ENCODE measurements at regions not wholly inside any gene's neighbourhood (a gene's known extent, or its start where the extent isn't known, plus 50 kb on each side); places are given as distances from the start of the nearest gene placed in this dataset.

- CTCF ChIA-PET, result no interaction called here
- TF ChIP-seq, protein P1, sequence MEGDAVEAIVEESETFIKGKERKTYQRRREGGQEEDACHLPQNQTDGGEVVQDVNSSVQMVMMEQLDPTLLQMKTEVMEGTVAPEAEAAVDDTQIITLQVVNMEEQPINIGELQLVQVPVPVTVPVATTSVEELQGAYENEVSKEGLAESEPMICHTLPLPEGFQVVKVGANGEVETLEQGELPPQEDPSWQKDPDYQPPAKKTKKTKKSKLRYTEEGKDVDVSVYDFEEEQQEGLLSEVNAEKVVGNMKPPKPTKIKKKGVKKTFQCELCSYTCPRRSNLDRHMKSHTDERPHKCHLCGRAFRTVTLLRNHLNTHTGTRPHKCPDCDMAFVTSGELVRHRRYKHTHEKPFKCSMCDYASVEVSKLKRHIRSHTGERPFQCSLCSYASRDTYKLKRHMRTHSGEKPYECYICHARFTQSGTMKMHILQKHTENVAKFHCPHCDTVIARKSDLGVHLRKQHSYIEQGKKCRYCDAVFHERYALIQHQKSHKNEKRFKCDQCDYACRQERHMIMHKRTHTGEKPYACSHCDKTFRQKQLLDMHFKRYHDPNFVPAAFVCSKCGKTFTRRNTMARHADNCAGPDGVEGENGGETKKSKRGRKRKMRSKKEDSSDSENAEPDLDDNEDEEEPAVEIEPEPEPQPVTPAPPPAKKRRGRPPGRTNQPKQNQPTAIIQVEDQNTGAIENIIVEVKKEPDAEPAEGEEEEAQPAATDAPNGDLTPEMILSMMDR (conservative IDR thresholded peaks at IDR 0.05; ENCODE audit: low read depth), result no peak
- no peak for DNase-seq (ENCODE audit: low spot score)
- H3K27ac ChIP-seq, result no peak overlapping the region
- POLR2A ChIA-PET (ENCODE audit: low non-redundant PET), result no interaction called here
These were observed 1231.4 kb upstream of the MIR17HG start for GRCh38 chr13:90116121-90116520.

- ChIA-PET POLR2A (ENCODE audit: low non-redundant PET) (no interaction called here), CTCF (no interaction called here)
- DNase-seq (ENCODE audit: low spot score), result no peak
- TF ChIP-seq, protein P1 (conservative IDR thresholded peaks at IDR 0.05; ENCODE audit: low read depth), result no peak
- no peak overlapping the region for H3K27ac ChIP-seq
These were observed 1228.9 kb upstream of the MIR17HG start for GRCh38 chr13:90118467-90119071.

DNA sequence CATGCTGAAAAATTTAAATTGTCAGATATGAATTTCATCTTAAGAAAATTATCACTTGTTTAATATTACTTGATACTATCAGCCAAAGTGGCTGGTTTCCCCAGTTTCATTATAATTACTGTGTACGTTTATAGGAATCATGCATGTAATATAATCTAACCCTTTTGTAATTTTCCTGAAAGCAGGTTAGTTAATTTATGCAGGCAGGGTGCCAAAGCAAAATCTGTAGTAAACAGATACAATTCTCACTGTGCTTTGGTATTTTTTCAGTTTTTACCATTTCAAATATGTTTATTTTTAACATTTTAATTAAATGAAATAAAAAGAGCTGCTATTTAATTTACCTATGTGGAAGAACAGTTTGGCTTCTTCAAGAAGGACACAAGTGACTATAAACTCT is 1227.5 kb upstream of the MIR17HG start:
- TF ChIP-seq, protein P1 (conservative IDR thresholded peaks at IDR 0.05; ENCODE audit: low read depth), result no peak
- DNase-seq (ENCODE audit: low spot score), result no peak
- POLR2A ChIA-PET (ENCODE audit: low non-redundant PET), result no interaction called here

DNA sequence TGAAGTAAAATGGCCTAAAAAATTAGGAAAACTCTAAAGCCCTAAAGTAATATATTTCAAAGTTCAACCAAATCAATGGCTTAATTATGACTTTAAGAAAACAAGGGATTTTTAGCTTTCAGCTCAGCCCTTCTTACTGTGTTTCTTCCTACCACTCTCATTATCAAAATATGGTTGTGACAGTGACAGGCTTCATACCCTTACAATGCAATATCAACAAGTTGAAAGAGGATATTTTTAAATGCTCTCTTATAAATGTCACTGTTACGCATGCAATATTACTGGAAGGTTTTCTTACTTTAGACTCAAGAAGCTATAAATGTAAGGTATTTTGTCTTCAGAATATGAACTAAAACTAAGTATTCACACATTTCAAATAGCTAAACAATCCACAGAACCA is 1225.7 kb upstream of the MIR17HG start:
- CTCF ChIA-PET, result no interaction called here
- no peak overlapping the region for H3K27ac ChIP-seq
- POLR2A ChIA-PET (ENCODE audit: low non-redundant PET), result no interaction called here
- DNase-seq (ENCODE audit: low spot score), result no peak
- TF ChIP-seq, protein P1 (conservative IDR thresholded peaks at IDR 0.05; ENCODE audit: low read depth), result no peak

More for the DNA sequence above, 1227.5 kb upstream of the MIR17HG start:
- CTCF ChIA-PET, result interaction anchor here (0.6 kb wide), 1 partner anchor 503 kb away, joined by 4 read pairs; no protein-coding TSS in a partner anchor
- H3K27ac ChIP-seq, result no peak overlapping the region

DNA sequence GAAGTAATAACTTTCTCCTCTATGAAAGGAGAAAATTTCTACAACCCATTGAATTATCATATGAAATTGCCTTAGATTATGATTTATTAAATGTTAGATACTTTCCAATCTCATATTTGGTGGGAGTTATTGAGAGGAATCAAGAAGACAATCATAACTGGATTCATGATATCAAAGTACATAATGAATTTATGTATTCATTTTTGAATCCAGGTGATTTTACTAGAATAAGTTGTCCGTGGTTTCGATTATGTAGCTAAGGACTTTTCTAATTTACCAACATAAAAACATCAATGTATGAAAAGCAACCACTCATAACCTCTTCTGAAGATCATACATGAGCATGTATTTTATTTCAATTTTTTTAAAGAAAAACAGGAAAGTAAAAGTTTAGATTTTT is 1225.0 kb upstream of the MIR17HG start:
- ChIA-PET POLR2A (ENCODE audit: low non-redundant PET) (no interaction called here), CTCF (no interaction called here)
- TF ChIP-seq, protein P1 (conservative IDR thresholded peaks at IDR 0.05; ENCODE audit: low read depth), result no peak
- H3K27ac ChIP-seq, result no peak overlapping the region
- no peak for DNase-seq (ENCODE audit: low spot score)

DNA sequence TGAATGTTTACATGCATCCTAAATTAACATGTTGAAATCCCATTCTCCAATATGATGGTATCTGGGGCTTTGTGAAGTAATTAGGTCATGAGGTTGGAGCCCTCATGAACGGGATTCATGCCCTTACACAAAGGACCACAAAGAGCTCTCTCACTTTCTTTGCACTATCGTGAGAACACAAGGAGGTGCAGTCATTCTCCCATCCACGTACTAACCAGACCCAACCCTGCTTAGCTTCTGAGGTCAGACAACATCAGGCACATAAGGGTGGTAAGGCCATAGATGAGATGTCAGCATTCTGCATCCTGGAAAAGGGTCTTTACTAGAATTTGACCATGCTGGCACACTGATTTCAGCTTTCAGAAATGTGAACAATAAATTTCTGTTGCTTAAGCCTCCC is 1211.9 kb upstream of the MIR17HG start:
- DNase-seq (ENCODE audit: low spot score), result no peak
- TF ChIP-seq, protein P1 (conservative IDR thresholded peaks at IDR 0.05; ENCODE audit: low read depth), result no peak
- CTCF ChIA-PET, result no interaction called here
- POLR2A ChIA-PET (ENCODE audit: low non-redundant PET), result no interaction called here
- H3K27ac ChIP-seq, result no peak overlapping the region

Data from RWPE1 (cell line).